Mesendoderm (in vitro differentiated cells): ENCODE measurements at regions not wholly inside any gene's neighbourhood (a gene's known extent, or its start where the extent isn't known, plus 50 kb on each side); places are given as distances from the start of the nearest gene placed in this dataset.

Experiments used
- DNase-seq: peaks from one replicate; pipeline ENCODE4 v3.0.0; 2013
- H2AK5ac ChIP-seq: 2 replicates; pipeline ENCODE4 v1.6.1; 2013; ENCODE audit warnings: low read length, inconsistent platforms
- H2BK120ac ChIP-seq: 2 replicates; pipeline ENCODE4 v1.6.1; 2013; ENCODE audit warnings: low read depth, mild to moderate bottlenecking, low read length, moderate library complexity, mixed read lengths
- H2BK15ac ChIP-seq: replicated peaks from 2 replicates; pipeline ENCODE4 v1.6.1; 2013; ENCODE audit warnings: low read depth, mild to moderate bottlenecking, moderate library complexity
- H2BK5ac ChIP-seq: 2 replicates; pipeline ENCODE4 v1.6.1; 2013; ENCODE audit warnings: low read length, inconsistent platforms
- H3K18ac ChIP-seq: 2 replicates; pipeline ENCODE4 v1.6.1; 2013; ENCODE audit warnings: mild to moderate bottlenecking, low read length, mixed read lengths
- H3K23ac ChIP-seq: one replicate; pipeline ENCODE4 v1.6.1; 2013; ENCODE audit warnings: low read length
- H3K27ac ChIP-seq: 2 replicates; pipeline ENCODE4 v1.5.1; 2013; ENCODE audit warnings: low read depth, mild to moderate bottlenecking, inconsistent platforms, low read length, moderate library complexity
- H3K27me3 ChIP-seq: 2 replicates; pipeline ENCODE4 v1.6.1; 2013; ENCODE audit warnings: low read length, control low read depth, mild to moderate bottlenecking, inconsistent platforms; ENCODE audit not compliant: insufficient read depth, poor library complexity
- H3K36me3 ChIP-seq: 2 replicates; pipeline ENCODE4 v1.6.1; 2013; ENCODE audit warnings: low read length, inconsistent platforms; ENCODE audit not compliant: control insufficient read depth, insufficient read depth
- H3K4ac ChIP-seq: one replicate; pipeline ENCODE4 v1.6.1; 2013; ENCODE audit warnings: low read depth, mild to moderate bottlenecking, low read length, moderate library complexity
- H3K4me1 ChIP-seq: 2 replicates; pipeline ENCODE4 v1.6.1; 2013; ENCODE audit warnings: low read depth, low read length, inconsistent platforms; ENCODE audit not compliant: control insufficient read depth
- H3K4me2 ChIP-seq: 2 replicates; pipeline ENCODE4 v1.6.1; 2013; ENCODE audit warnings: low read length
- H3K4me3 ChIP-seq: 2 replicates; pipeline ENCODE4 v1.5.1; 2013; ENCODE audit warnings: mild to moderate bottlenecking, low read length
- H3K56ac ChIP-seq: one replicate; pipeline ENCODE4 v1.6.1; 2013; ENCODE audit warnings: low read length
- H3K79me1 ChIP-seq: 2 replicates; pipeline ENCODE4 v1.6.1; 2013; ENCODE audit warnings: low read length, inconsistent platforms
- H3K79me2 ChIP-seq: 2 replicates; pipeline ENCODE4 v1.6.1; 2013; ENCODE audit warnings: mild to moderate bottlenecking, low read length; ENCODE audit not compliant: control insufficient read depth, insufficient read depth
- H3K9ac ChIP-seq: 2 replicates; pipeline ENCODE4 v1.6.1; 2013; ENCODE audit warnings: low read length, inconsistent platforms
- H4K5ac ChIP-seq: one replicate; pipeline ENCODE4 v1.6.1; 2013; ENCODE audit warnings: low read length
- H4K8ac ChIP-seq: one replicate; pipeline ENCODE4 v1.6.1; 2013; ENCODE audit warnings: low read depth, mild to moderate bottlenecking, control low read depth, low read length, moderate library complexity
- WGBS: extraction: QIAGEN DNeasy Blood & Tissue Kit; methylation state at CpG from one replicate; pipeline ENCODE4 v1.1.7; 2013; ENCODE audit warnings: low lambda C conversion rate, missing lambda C conversion rate; ENCODE audit not compliant: insufficient coverage; ENCODE audit errors: extremely low coverage; 5-methylcytosine and 5-hydroxymethylcytosine counted together

DNA sequence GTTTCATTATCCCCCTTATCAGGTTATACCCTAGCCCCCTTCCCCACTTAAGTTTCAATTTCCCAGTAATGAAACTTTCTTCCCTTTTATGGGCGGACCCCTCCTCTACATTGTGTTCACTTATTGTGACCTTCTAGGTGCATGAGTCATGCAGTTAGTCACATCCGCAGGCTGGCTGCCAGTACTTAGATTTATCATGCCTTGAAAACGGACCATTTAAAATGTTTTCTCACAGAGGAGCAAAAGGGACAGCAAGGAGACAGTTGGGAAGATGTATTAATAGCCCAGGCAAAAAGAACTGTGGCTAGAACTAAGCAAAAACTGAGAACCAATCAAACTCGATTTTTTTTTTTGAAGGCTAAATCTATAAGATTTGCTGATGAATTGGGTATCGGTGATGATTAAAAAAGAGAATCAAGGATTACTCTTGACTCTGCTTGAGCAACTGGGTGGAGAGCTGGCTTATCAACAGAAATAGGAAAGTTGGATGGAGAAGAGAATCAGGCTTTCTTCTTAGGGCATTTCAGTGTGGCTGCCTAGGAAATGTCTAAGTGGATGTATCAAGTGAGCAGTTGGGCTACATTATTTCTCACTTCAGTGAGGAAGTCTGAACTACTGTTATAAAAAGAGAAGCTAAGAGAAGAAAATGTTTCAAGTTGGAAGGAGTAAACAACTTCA, 615.0 kb downstream of the HINT1 start:
- Histone ChIP-seq H3K9ac (no peak overlapping the region), H3K27ac (no peak overlapping the region), H4K8ac (no peak overlapping the region), H3K4me2 (no peak overlapping the region), H2AK5ac (no peak overlapping the region), H3K4me1 (no peaks in the 10 kb centered on the region), H2BK15ac (no peak overlapping the region), H3K36me3 (no peaks in the 10 kb centered on the region), H3K56ac (no peak overlapping the region), H4K5ac (no peak overlapping the region), H2BK5ac (no peak overlapping the region), H3K18ac (no peak overlapping the region), H3K23ac (no peak overlapping the region), H3K4ac (no peak overlapping the region), H3K27me3 (no peaks in the 10 kb centered on the region), H3K79me2 (no peaks in the 10 kb centered on the region), H3K4me3 (no peak overlapping the region), H3K79me1 (no peaks in the 10 kb centered on the region), H2BK120ac (no peak overlapping the region)
- no peak for DNase-seq
- WGBS = no CpG with 5 or more reads among the region's 5 CpGs

DNA sequence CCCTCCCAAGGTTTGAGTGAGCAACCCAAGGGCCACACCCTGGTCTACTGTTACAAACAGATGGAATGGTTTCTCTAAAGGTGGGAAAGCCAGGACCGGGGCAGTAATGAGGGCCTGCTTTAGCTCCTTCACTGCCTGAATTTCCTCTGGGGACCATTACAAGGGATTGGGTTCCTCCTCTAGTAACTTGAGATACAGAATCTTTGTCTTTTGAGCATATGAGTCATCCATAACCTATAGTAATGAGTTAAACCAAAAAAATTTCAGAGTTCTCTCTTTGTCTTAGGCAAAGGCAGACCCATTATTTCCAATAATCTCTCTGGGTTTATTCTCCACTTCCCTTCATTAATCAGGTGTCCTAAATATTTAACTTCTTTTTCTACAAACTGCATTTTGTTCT, 618.8 kb downstream of the HINT1 start:
- H3K79me1 ChIP-seq = no peaks in the 10 kb centered on the region
- no CpG with 5 or more reads among the region's 1 CpG for WGBS
- H3K9ac ChIP-seq = no peak overlapping the region
- no peaks in the 10 kb centered on the region for H3K4me1 ChIP-seq
- no peak overlapping the region for H2BK15ac ChIP-seq
- DNase-seq = no peak
- no peak overlapping the region for H2AK5ac ChIP-seq
- H4K8ac ChIP-seq = no peak overlapping the region
- no peaks in the 10 kb centered on the region for H3K79me2 ChIP-seq
- no peaks in the 10 kb centered on the region for H3K27me3 ChIP-seq
- no peak overlapping the region for H3K27ac ChIP-seq
- H2BK120ac ChIP-seq = no peak overlapping the region
- H3K36me3 ChIP-seq = no peaks in the 10 kb centered on the region
- no peak overlapping the region for H3K56ac ChIP-seq
- no peak overlapping the region for H2BK5ac ChIP-seq
- H3K4me2 ChIP-seq = no peak overlapping the region
- H4K5ac ChIP-seq = no peak overlapping the region
- H3K23ac ChIP-seq = no peak overlapping the region
- no peak overlapping the region for H3K18ac ChIP-seq
- H3K4me3 ChIP-seq = no peak overlapping the region
- no peak overlapping the region for H3K4ac ChIP-seq

DNA sequence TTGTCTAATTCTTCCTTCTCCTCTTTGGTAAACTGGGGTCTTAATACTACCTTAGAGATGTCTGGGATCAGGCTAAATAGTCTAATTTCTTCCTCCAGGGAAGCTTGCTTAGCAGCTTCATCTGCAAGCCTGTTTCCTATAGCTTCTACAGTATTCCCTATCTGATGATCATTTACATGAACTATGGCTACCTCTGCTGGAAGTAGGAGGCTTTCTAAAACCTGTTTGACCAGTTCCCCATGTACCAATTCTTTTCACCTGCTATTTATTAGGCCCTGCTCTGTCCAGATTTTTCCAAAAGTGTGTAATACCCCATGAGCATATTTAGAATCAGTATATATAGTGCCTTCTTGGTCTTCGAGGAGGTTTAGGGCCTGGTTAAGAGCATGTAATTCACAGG, 619.8 kb downstream of the HINT1 start:
- Histone ChIP-seq H3K18ac (no peak overlapping the region), H4K5ac (no peak overlapping the region), H3K4me1 (no peaks in the 10 kb centered on the region), H2BK5ac (no peak overlapping the region), H2BK120ac (no peak overlapping the region), H3K9ac (no peak overlapping the region), H3K36me3 (no peaks in the 10 kb centered on the region), H3K27ac (no peak overlapping the region), H3K23ac (no peak overlapping the region), H4K8ac (no peak overlapping the region), H3K4me3 (no peak overlapping the region), H3K27me3 (no peaks in the 10 kb centered on the region), H2BK15ac (no peak overlapping the region), H3K79me1 (no peaks in the 10 kb centered on the region), H3K4me2 (no peak overlapping the region), H3K56ac (no peak overlapping the region), H3K4ac (no peak overlapping the region), H3K79me2 (no peaks in the 10 kb centered on the region), H2AK5ac (no peak overlapping the region)
- no peak for DNase-seq
- no CpG with 5 or more reads among the region's 1 CpG for WGBS

DNA sequence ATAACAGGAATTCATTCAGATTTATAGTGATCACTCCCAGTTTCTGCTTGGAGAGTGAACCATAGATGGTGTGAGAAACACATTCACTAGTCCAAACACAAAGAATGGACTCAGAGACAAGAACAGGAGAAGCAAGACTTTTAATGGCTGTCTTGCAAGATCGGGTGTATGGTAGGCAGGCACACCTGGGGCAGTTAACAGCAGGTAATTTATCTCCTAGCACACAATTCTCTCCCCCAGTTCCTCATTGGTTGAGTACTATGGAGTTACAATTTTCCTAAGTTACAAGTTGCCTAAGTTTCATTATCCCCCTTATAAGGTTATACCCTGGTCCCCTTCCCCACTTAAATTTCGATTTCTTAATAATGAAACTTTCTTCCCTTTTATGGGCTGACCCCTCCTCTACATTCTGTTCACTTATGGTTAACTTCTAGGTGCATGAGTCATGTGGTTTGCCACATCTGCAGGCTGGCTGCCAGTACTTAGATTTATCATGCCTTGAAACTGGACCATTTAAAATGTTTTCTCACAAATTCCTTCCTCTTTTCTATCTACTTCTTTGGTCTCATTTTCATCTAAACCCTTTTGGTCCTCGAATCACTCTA, 623.3 kb downstream of the HINT1 start:
- no peak overlapping the region for H2BK5ac ChIP-seq
- no peaks in the 10 kb centered on the region for H3K27me3 ChIP-seq
- H3K4me1 ChIP-seq = no peaks in the 10 kb centered on the region
- H2BK15ac ChIP-seq = no peak overlapping the region
- no peak overlapping the region for H3K56ac ChIP-seq
- H3K79me1 ChIP-seq = no peaks in the 10 kb centered on the region
- no peak overlapping the region for H3K27ac ChIP-seq
- H2AK5ac ChIP-seq = no peak overlapping the region
- H3K23ac ChIP-seq = no peak overlapping the region
- no peak for DNase-seq
- no peak overlapping the region for H3K4me2 ChIP-seq
- H3K79me2 ChIP-seq = no peaks in the 10 kb centered on the region
- no peaks in the 10 kb centered on the region for H3K36me3 ChIP-seq
- no peak overlapping the region for H3K18ac ChIP-seq
- H3K9ac ChIP-seq = no peak overlapping the region
- no peak overlapping the region for H4K8ac ChIP-seq
- no peak overlapping the region for H3K4me3 ChIP-seq
- no peak overlapping the region for H2BK120ac ChIP-seq
- no peak overlapping the region for H3K4ac ChIP-seq
- no CpG with 5 or more reads among the region's 3 CpGs for WGBS
- no peak overlapping the region for H4K5ac ChIP-seq

DNA sequence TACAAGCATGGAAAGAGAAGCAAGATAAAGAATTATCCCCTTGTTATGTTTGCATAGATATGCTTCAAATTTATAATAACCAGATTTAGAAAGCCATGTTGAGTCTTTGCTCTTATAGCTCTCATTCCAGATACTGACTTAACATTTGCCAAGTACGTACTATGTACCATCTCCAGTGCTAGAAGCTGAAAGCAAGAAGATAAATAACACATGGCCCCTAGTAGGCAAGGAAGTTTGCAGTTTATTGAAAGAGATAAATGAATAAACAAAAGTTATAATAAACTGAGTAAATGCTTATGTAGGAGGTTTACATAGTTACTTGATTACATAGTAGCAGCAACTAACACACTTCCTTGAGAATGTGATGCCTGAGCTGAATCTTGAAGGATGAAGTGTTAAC, 628.4 kb downstream of the HINT1 start:
- Histone ChIP-seq H3K4me1 (no peaks in the 10 kb centered on the region), H2BK5ac (no peak overlapping the region), H2AK5ac (no peak overlapping the region), H3K27me3 (no peaks in the 10 kb centered on the region), H4K8ac (no peak overlapping the region), H3K56ac (no peak overlapping the region), H3K4me3 (no peak overlapping the region), H2BK15ac (no peak overlapping the region), H3K9ac (no peak overlapping the region), H4K5ac (no peak overlapping the region), H3K4me2 (no peak overlapping the region), H3K4ac (no peak overlapping the region), H3K27ac (no peak overlapping the region), H3K18ac (no peak overlapping the region), H3K36me3 (no peaks in the 10 kb centered on the region), H3K79me1 (no peaks in the 10 kb centered on the region), H3K23ac (no peak overlapping the region), H2BK120ac (no peak overlapping the region), H3K79me2 (no peaks in the 10 kb centered on the region)
- whole genome bisulfite sequencing = no CpG with 5 or more reads among the region's 1 CpG
- DNase-seq = no peak

DNA sequence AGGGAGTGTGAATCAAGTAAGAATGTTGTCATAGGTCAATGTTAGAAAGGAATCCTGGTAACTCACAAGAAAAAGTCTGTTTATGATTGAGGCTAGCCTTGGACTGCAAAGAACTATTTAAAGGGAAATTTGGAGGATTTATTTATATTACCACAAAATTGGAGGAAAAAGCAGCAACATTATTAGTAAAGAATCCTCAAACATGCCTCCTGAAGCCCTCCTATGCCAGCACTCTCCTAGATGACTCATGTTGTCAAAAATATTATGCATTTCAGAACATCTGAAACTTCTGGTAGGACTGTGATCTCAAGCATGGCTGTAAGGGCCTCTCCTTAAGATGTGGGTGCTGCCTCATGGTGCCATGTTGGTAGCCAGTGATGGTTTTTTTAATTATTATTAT, 628.5 kb downstream of the CHSY3 start:
- H3K9ac ChIP-seq = no peak overlapping the region
- H3K79me2 ChIP-seq = no peaks in the 10 kb centered on the region
- H3K36me3 ChIP-seq = no peaks in the 10 kb centered on the region
- H3K4me1 ChIP-seq = no peaks in the 10 kb centered on the region
- no peak overlapping the region for H3K56ac ChIP-seq
- no peak overlapping the region for H2BK5ac ChIP-seq
- H3K18ac ChIP-seq = no peak overlapping the region
- no peak overlapping the region for H2BK15ac ChIP-seq
- H4K5ac ChIP-seq = no peak overlapping the region
- no peak overlapping the region for H3K23ac ChIP-seq
- no peaks in the 10 kb centered on the region for H3K79me1 ChIP-seq
- no peak overlapping the region for H3K4me2 ChIP-seq
- H4K8ac ChIP-seq = no peak overlapping the region
- no peak overlapping the region for H3K27ac ChIP-seq
- H3K4ac ChIP-seq = no peak overlapping the region
- H3K4me3 ChIP-seq = no peak overlapping the region
- H2AK5ac ChIP-seq = no peak overlapping the region
- DNase-seq = no peak
- H2BK120ac ChIP-seq = no peak overlapping the region
- no peaks in the 10 kb centered on the region for H3K27me3 ChIP-seq
